KMS-11 (cell line): ENCODE measurements at regions not wholly inside any gene's neighbourhood (a gene's known extent, or its start where the extent isn't known, plus 50 kb on each side); places are given as distances from the start of the nearest gene placed in this dataset.

Experiments used
- H2AFZ ChIP-seq: fragments of 200-600 bp; sonication (generic); 2 replicates; pipeline ENCODE4 v1.6.1; 2016; ENCODE audit warnings: antibody characterized with exemption, mixed run types, low read depth
- H3K27ac ChIP-seq: fragments of 200-600 bp; sonication (generic); 2 replicates; pipeline ENCODE4 v1.6.1; 2016; ENCODE audit warnings: mild to moderate bottlenecking, mixed run types
- H3K27me3 ChIP-seq: fragments of 200-600 bp; sonication (generic); 2 replicates; pipeline ENCODE4 v1.6.1; 2017; ENCODE audit warnings: mild to moderate bottlenecking, low read depth, mixed run types, moderate library complexity; ENCODE audit not compliant: insufficient read depth
- H3K36me3 ChIP-seq: fragments of 200-600 bp; sonication (generic); 2 replicates; pipeline ENCODE4 v1.6.1; 2017; ENCODE audit warnings: mild to moderate bottlenecking, mixed run types; ENCODE audit not compliant: insufficient read depth
- H3K4me1 ChIP-seq: fragments of 200-600 bp; sonication (generic); 2 replicates; pipeline ENCODE4 v1.6.1; 2016; ENCODE audit warnings: mild to moderate bottlenecking, low read depth, mixed run types; ENCODE audit not compliant: poor library complexity, severe bottlenecking
- H3K4me2 ChIP-seq: fragments of 200-600 bp; sonication (generic); 2 replicates; pipeline ENCODE4 v1.7.0; 2016; ENCODE audit warnings: mild to moderate bottlenecking, mixed run types
- H3K4me3 ChIP-seq: fragments of 200-600 bp; sonication (generic); IDR thresholded peaks from 2 replicates; pipeline ENCODE4 v1.6.1; 2017; ENCODE audit warnings: low read depth, low read length, mixed read lengths; ENCODE audit not compliant: insufficient read depth
- H3K79me2 ChIP-seq: fragments of 200-600 bp; sonication (generic); 2 replicates; pipeline ENCODE4 v1.6.1; 2016; ENCODE audit warnings: low read depth, mixed run types; ENCODE audit not compliant: insufficient read depth
- H3K9ac ChIP-seq: fragments of 200-600 bp; sonication (generic); 2 replicates; pipeline ENCODE4 v1.6.1; 2016; ENCODE audit warnings: mild to moderate bottlenecking, mixed run types
- H4K20me1 ChIP-seq: fragments of 200-600 bp; sonication (generic); 2 replicates; pipeline ENCODE4 v1.6.1; 2016; ENCODE audit warnings: mild to moderate bottlenecking, mixed run types; ENCODE audit not compliant: insufficient read depth
- CTCF ChIP-seq: fragments of 200-600 bp; sonication (generic); conservative IDR thresholded peaks from 2 replicates; pipeline ENCODE4 v1.6.1; 2017; ENCODE audit warnings: low read depth, mild to moderate bottlenecking, antibody characterized with exemption, low read length, moderate library complexity, mixed read lengths

GRCh38 chr10:3648576-3648975 lies 136.4 kb downstream of the KLF6 start:
- no peaks in the 10 kb centered on the region for H3K36me3 ChIP-seq
- no peak overlapping the region for H3K4me3 ChIP-seq
- H4K20me1 ChIP-seq = no peaks in the 10 kb centered on the region
- no peak overlapping the region for H3K9ac ChIP-seq
- no peak overlapping the region for H3K4me2 ChIP-seq
- H3K27ac ChIP-seq = no peak overlapping the region
- H3K4me1 ChIP-seq = no peaks in the 10 kb centered on the region
- no peaks in the 10 kb centered on the region for H3K27me3 ChIP-seq
- no peak overlapping the region for H2AFZ ChIP-seq
- H3K79me2 ChIP-seq = no peaks in the 10 kb centered on the region
- TF ChIP-seq CTCF = no peak

- no peak overlapping the region for H3K27ac ChIP-seq
- H3K36me3 ChIP-seq = no peaks in the 10 kb centered on the region
- H3K27me3 ChIP-seq = no peaks in the 10 kb centered on the region
- H3K4me3 ChIP-seq = no peak overlapping the region
- H3K9ac ChIP-seq = no peak overlapping the region
- H4K20me1 ChIP-seq = no peaks in the 10 kb centered on the region
- H3K79me2 ChIP-seq = no peaks in the 10 kb centered on the region
- no peak overlapping the region for H2AFZ ChIP-seq
- H3K4me2 ChIP-seq = no peak overlapping the region
- TF ChIP-seq CTCF = no peak
- H3K4me1 ChIP-seq = no peaks in the 10 kb centered on the region
Measured at GRCh38 chr10:3648170-3648569, 136.8 kb downstream of the KLF6 start.

GRCh38 chr10:3647074-3647473 lies 137.9 kb downstream of the KLF6 start:
- Histone ChIP-seq H3K79me2 (no peaks in the 10 kb centered on the region), H3K4me2 (no peak overlapping the region), H3K27me3 (no peaks in the 10 kb centered on the region), H3K27ac (no peak overlapping the region), H3K4me1 (no peaks in the 10 kb centered on the region), H3K36me3 (no peaks in the 10 kb centered on the region), H3K9ac (no peak overlapping the region), H2AFZ (no peak overlapping the region), H4K20me1 (no peaks in the 10 kb centered on the region), H3K4me3 (no peak overlapping the region)
- TF ChIP-seq CTCF = no peak

GRCh38 chr10:3645406-3645805 lies 139.6 kb downstream of the KLF6 start:
- Histone ChIP-seq H2AFZ (no peak overlapping the region), H3K79me2 (no peaks in the 10 kb centered on the region), H4K20me1 (no peaks in the 10 kb centered on the region), H3K9ac (no peak overlapping the region), H3K4me3 (no peak overlapping the region), H3K4me2 (no peak overlapping the region), H3K27me3 (no peaks in the 10 kb centered on the region), H3K4me1 (no peaks in the 10 kb centered on the region), H3K36me3 (no peaks in the 10 kb centered on the region), H3K27ac (no peak overlapping the region)
- no peak for TF ChIP-seq CTCF

GRCh38 chr10:3640816-3641215 lies 144.2 kb downstream of the KLF6 start:
- Histone ChIP-seq H3K27me3 (no peaks in the 10 kb centered on the region), H3K79me2 (no peaks in the 10 kb centered on the region), H2AFZ (no peak overlapping the region), H3K4me1 (peaks cover 15% of the 10 kb centered on the region), H3K4me2 (no peak overlapping the region), H3K9ac (no peak overlapping the region), H3K27ac (no peak overlapping the region), H3K4me3 (no peak overlapping the region), H3K36me3 (no peaks in the 10 kb centered on the region), H4K20me1 (no peaks in the 10 kb centered on the region)
- no peak for TF ChIP-seq CTCF
